Suppressor macrophage (primary cell): ENCODE measurements at regions not wholly inside any gene's neighbourhood (a gene's known extent, or its start where the extent isn't known, plus 50 kb on each side); places are given as distances from the start of the nearest gene placed in this dataset.
"Not testable (repeated sequence)": the region's sequence is repeated elsewhere in the genome, so short reads cannot be mapped to it uniquely, and the experiment has no call there.

Source experiments
- DNase-seq, 4 experiments: peaks; one replicate each; pipeline ENCODE4 v3.0.0-alpha.2; 2020 to 2022

DNA sequence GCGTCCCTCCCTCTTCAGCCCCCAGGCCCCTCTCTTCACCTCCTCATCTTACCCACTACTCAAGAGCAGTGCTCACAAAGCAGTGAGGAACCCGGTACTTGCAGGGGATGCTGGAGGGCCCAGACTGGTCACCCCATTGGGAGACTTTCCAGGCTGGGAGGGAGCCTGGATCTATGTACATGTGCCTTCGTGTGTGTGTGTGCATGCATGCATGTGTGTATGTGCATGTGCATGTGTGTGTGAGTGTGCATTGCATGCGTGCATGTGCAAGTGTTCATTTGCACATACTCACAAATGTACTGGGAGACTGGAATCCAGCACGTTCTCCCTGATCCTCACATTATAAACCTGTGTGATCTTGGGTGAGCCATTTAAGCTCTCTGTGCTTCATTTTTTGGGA, 696.0 kb upstream of the EEF2KMT start:
- no peak for DNase-seq

DNA sequence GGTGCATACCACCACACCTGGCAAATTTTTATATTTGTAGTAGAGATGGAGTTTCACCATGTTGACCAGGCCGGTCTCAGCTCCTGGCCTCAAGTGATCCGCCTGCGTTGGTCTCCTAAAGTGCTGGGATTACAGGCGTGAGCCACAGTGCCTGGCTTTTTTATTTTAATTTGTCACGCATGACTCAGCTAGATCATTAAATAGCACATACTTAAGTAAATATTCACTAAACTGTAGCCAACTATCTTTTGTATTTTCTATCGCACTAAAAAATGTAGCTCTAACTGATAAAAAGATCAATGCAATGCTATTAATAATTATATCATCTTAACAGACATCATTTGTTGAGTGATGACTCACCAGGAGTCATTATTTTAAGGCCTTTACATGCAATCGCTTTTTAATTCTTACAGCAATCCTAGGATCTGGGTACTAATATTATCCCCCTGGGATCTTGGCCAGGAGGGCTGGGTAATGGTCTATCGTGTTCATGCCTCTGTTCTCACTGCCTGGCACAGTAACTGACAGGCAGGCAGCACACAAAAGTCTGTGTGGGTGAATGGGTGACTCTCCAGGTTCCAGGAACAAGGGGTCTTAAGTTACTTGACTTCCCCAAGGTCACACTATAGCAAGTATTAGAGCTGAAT, 693.5 kb upstream of the EEF2KMT start:
- DNase-seq = no peak

- DNase-seq = no peak
Observed at GRCh38 chr16:5790512-5790911, 692.9 kb upstream of the EEF2KMT start.

DNA sequence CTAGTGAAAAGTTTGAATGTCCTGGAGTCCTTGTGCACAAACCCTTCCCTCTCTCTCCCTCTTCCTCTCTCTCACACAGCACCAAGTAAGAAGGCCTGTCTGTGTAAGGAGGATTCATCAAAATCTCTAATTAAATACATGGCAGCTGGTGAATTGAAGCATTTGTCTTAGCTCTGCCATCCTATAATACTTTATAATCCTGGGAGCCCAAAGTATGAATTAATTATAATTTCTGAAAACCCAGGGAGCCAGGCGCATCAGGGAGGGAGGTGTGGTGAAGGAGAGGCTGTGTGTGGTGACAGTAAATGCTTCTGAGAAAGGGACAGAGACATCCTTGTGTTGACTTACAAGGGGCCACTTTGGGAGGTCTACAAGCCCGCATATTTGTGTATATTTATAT, 691.4 kb upstream of the EEF2KMT start:
- no peak for DNase-seq

GRCh38 chr16:5781436-5781835, 683.8 kb upstream of the EEF2KMT start:
- DNase-seq = no peak

- DNase-seq = no peak
Observed at GRCh38 chr16:5776876-5777275, 679.3 kb upstream of the EEF2KMT start.

DNA sequence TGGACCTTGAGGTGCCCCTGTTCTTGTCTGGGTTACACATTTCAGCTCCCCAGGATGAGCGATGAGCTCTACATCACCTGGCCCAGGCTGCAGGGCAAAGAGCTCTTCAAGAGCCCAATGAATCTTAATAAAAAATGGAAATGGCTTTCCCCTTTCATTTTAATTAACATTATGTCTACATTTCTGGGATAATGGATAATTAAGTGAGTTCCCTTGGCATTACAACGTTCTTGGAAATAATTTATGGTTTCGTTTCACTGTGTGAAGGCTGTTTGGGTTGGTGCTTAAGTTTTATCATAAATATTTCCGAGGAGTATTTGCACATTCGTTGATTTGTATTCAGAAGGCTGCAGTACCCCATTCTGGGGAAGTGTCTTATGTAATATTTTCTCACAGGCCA, 678.3 kb upstream of the EEF2KMT start:
- no peak for DNase-seq

GRCh38 chr16:5770118-5770517, 672.5 kb upstream of the EEF2KMT start:
- no peak for DNase-seq

GRCh38 chr16:5769513-5769912, 671.9 kb upstream of the EEF2KMT start:
- no peak for DNase-seq

- DNase-seq = no peak
Observed at GRCh38 chr16:5768445-5768844, 670.9 kb upstream of the EEF2KMT start.

DNA sequence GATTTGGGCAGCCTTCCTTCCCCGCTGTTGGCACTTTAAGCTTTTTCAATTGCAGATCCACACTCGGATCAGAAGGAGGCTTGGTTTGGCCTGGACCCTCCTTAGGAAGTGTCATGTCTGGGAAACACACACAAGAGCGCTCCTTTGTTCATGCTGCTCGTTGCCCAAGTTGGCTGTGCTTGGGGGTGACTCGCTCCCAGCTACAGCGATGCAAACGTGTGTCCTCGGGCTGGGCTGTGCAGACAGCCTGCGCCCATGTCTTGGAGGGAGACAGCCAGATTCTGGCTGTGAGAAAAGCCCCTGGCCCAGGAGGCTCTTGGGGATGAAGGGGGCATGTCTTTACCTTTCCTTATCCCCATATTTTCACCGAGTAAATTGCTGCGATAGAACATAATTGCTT, 665.6 kb upstream of the EEF2KMT start:
- DNase-seq = no peak

DNA sequence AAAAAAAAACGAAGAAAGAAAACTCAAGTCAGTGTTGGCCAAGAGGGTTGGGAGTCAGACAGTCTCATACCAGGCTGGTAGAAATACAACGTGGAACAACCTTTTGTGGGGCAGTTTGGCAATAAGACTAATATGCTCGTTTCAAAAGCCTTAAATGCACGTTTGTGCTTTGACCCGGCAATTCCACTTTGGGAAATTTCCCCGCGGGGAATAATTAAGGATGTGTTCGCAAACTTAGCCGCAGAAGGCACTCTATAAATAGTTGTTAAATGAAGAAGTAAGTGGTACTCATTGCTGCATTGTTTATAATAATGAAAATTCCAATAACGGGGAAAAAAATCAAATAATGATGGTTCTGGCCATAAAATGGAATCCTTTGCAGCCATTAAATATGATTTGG, 664.8 kb upstream of the EEF2KMT start:
- DNase-seq = no peak

- DNase-seq = no peak
Observed at GRCh38 chr16:5761592-5761991, 664.0 kb upstream of the EEF2KMT start.

- DNase-seq = no peak
Observed at GRCh38 chr16:5758281-5758680, 660.7 kb upstream of the EEF2KMT start.

- DNase-seq = no peak
Observed at GRCh38 chr16:5756969-5757368, 659.4 kb upstream of the EEF2KMT start.

DNA sequence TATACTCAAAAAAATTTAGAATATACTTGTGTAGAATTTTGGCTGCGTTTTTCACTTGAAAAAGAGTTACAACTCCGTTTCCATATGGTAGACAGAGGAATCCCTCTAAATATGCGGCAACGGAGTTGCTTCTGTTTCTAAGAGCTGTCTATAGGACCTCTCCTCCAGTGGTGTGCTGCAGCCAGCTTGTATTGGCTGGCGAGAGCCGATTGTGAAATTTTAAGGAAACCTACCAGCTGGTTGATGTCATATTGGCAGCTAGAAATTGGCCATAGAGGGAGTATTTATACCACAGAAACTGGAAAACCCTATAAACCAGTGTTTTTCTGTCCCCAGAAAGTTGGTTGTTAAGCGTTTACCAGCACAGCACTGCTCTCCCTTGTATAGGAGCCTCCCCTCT, 655.8 kb upstream of the EEF2KMT start:
- DNase-seq = no peak

GRCh38 chr16:5751216-5751615, 653.6 kb upstream of the EEF2KMT start:
- DNase-seq = no peak

GRCh38 chr16:5750439-5750838, 652.8 kb upstream of the EEF2KMT start:
- DNase-seq = not testable (repeated sequence)

DNA sequence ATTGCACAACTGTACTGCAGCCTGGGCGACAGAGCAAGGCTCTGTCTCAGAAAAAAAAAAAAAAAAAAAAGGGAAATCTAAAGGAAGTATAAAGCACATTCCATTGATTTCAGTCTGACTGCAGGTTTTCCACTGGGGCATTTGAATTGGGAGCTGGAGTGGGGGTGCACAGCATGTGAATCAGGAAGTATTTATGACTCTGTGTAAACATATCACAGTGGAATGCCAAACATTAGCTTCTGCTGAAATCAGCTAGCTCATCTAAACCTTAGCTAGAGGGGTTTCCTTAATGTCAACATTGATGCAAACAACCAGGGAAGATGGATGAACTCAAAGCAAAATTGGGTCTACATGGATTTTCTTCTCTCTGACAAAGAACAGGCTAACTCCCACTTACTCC, 641.0 kb upstream of the EEF2KMT start:
- no peak for DNase-seq

- no peak for DNase-seq
Observed at GRCh38 chr16:5736209-5736930, 638.8 kb upstream of the EEF2KMT start.

- no peak for DNase-seq
Observed at GRCh38 chr16:5735444-5735843, 637.8 kb upstream of the EEF2KMT start.

DNA sequence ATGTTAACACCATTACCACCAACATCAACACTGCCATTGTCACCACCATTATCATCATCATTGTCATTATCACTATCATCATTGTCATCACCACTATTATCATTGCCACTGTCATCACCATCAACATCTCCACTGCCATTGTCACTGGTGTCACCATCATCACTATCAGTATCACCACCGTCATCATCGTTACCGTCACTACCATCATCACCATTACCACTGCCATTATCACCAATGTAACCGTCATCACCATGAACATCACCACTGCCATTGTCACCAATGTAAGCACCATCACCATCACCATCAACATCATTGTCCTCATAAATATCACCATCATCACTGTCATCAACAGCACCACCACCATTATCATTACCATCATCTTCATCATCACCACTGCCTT, 633.2 kb upstream of the EEF2KMT start:
- no peak for DNase-seq

- DNase-seq = no peak
Observed at GRCh38 chr16:5722116-5722619, 624.6 kb upstream of the EEF2KMT start.

GRCh38 chr16:5715155-5715554, 617.6 kb upstream of the EEF2KMT start:
- DNase-seq = no peak
